ENCODE measurements at regions not wholly inside any gene's neighbourhood (a gene's known extent, or its start where the extent isn't known, plus 50 kb on each side); places are given as distances from the start of the nearest gene placed in this dataset.

DNA sequence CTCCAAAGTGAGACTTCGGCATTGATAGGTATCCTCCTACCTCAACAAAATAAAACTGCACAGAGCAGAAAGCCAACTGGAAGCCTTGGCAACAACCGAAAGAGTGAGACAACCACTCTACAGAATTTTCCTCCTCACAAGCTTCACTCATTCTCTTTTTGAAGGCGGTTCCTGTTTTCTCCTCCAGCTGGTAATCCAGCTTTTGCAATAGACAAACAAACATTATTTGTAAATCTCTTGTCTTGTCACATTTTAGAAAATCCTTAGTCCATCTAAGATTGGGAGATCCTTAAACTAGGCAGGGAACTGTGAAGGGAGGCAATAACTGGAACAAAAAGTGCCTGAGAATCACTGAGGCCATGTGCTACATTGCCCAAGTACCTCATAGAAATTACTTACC, 332.4 kb downstream of the BCL11A start (continued):
- no peak for TF ChIP-seq TCF12 (IDR thresholded peaks at IDR 0.05; ENCODE audit: low read depth, low read length)
- TF ChIP-seq, protein P1, sequence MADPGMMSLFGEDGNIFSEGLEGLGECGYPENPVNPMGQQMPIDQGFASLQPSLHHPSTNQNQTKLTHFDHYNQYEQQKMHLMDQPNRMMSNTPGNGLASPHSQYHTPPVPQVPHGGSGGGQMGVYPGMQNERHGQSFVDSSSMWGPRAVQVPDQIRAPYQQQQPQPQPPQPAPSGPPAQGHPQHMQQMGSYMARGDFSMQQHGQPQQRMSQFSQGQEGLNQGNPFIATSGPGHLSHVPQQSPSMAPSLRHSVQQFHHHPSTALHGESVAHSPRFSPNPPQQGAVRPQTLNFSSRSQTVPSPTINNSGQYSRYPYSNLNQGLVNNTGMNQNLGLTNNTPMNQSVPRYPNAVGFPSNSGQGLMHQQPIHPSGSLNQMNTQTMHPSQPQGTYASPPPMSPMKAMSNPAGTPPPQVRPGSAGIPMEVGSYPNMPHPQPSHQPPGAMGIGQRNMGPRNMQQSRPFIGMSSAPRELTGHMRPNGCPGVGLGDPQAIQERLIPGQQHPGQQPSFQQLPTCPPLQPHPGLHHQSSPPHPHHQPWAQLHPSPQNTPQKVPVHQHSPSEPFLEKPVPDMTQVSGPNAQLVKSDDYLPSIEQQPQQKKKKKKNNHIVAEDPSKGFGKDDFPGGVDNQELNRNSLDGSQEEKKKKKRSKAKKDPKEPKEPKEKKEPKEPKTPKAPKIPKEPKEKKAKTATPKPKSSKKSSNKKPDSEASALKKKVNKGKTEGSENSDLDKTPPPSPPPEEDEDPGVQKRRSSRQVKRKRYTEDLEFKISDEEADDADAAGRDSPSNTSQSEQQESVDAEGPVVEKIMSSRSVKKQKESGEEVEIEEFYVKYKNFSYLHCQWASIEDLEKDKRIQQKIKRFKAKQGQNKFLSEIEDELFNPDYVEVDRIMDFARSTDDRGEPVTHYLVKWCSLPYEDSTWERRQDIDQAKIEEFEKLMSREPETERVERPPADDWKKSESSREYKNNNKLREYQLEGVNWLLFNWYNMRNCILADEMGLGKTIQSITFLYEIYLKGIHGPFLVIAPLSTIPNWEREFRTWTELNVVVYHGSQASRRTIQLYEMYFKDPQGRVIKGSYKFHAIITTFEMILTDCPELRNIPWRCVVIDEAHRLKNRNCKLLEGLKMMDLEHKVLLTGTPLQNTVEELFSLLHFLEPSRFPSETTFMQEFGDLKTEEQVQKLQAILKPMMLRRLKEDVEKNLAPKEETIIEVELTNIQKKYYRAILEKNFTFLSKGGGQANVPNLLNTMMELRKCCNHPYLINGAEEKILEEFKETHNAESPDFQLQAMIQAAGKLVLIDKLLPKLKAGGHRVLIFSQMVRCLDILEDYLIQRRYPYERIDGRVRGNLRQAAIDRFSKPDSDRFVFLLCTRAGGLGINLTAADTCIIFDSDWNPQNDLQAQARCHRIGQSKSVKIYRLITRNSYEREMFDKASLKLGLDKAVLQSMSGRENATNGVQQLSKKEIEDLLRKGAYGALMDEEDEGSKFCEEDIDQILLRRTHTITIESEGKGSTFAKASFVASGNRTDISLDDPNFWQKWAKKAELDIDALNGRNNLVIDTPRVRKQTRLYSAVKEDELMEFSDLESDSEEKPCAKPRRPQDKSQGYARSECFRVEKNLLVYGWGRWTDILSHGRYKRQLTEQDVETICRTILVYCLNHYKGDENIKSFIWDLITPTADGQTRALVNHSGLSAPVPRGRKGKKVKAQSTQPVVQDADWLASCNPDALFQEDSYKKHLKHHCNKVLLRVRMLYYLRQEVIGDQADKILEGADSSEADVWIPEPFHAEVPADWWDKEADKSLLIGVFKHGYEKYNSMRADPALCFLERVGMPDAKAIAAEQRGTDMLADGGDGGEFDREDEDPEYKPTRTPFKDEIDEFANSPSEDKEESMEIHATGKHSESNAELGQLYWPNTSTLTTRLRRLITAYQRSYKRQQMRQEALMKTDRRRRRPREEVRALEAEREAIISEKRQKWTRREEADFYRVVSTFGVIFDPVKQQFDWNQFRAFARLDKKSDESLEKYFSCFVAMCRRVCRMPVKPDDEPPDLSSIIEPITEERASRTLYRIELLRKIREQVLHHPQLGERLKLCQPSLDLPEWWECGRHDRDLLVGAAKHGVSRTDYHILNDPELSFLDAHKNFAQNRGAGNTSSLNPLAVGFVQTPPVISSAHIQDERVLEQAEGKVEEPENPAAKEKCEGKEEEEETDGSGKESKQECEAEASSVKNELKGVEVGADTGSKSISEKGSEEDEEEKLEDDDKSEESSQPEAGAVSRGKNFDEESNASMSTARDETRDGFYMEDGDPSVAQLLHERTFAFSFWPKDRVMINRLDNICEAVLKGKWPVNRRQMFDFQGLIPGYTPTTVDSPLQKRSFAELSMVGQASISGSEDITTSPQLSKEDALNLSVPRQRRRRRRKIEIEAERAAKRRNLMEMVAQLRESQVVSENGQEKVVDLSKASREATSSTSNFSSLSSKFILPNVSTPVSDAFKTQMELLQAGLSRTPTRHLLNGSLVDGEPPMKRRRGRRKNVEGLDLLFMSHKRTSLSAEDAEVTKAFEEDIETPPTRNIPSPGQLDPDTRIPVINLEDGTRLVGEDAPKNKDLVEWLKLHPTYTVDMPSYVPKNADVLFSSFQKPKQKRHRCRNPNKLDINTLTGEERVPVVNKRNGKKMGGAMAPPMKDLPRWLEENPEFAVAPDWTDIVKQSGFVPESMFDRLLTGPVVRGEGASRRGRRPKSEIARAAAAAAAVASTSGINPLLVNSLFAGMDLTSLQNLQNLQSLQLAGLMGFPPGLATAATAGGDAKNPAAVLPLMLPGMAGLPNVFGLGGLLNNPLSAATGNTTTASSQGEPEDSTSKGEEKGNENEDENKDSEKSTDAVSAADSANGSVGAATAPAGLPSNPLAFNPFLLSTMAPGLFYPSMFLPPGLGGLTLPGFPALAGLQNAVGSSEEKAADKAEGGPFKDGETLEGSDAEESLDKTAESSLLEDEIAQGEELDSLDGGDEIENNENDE (IDR thresholded peaks at IDR 0.05; ENCODE audit: insufficient replicate concordance, low read length), result no peak
- no peak for TF ChIP-seq CHD2 (IDR thresholded peaks at IDR 0.05; ENCODE audit: low read length)
- TF ChIP-seq JUN (IDR thresholded peaks at IDR 0.05; ENCODE audit: low read depth, low read length), result no peak
- TF ChIP-seq ATF3 (IDR thresholded peaks at IDR 0.05; ENCODE audit: insufficient read depth, low read depth, low read length), result no peak
- TF ChIP-seq CBX8 (IDR thresholded peaks at IDR 0.05; ENCODE audit: borderline replicate concordance, low read depth, low read length), result no peak
- TF ChIP-seq, protein P2, sequence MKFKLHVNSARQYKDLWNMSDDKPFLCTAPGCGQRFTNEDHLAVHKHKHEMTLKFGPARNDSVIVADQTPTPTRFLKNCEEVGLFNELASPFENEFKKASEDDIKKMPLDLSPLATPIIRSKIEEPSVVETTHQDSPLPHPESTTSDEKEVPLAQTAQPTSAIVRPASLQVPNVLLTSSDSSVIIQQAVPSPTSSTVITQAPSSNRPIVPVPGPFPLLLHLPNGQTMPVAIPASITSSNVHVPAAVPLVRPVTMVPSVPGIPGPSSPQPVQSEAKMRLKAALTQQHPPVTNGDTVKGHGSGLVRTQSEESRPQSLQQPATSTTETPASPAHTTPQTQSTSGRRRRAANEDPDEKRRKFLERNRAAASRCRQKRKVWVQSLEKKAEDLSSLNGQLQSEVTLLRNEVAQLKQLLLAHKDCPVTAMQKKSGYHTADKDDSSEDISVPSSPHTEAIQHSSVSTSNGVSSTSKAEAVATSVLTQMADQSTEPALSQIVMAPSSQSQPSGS (IDR thresholded peaks at IDR 0.05; ENCODE audit: low read length), result no peak
